ENCODE measurements at regions not wholly inside any gene's neighbourhood (a gene's known extent, or its start where the extent isn't known, plus 50 kb on each side); places are given as distances from the start of the nearest gene placed in this dataset.
"Not testable (repeated sequence)": the region's sequence is repeated elsewhere in the genome, so short reads cannot be mapped to it uniquely, and the experiment has no call there.

GRCh38 chr4:125262502-125262901, 52.3 kb upstream of the FAT4 start:
- no peak for DNase-seq
- Mint-ChIP-seq H3K27me3 (ENCODE audit: low read depth in 3 of 3) (no peaks in the 10 kb centered on the region), H3K4me1 (no peaks in the 10 kb centered on the region), H3K27ac (no peak overlapping the region), H3K9me3 (no peaks in the 10 kb centered on the region), H3K36me3 (no peaks in the 10 kb centered on the region), H3K4me3 (no peak overlapping the region)

DNA sequence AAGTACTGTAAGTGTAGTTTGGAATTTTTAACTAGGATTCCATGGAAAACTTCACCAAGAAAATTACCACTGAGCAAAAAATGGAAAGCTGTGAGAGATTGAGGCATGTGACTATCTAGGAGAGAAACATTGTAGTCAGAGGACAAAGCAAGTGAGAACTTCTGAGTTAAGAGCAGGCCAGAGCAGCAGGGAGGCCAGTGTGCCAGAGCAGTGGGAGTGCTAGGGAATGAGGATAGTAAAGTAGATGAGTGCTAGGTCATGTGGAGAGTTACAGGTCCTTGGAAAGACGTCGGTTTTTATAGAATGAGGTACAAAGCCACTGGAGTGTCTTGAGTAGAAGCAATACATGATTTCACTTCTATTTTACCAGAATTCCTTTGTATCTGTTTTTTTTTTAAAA, 52.7 kb upstream of the FAT4 start:
- H3K9me3 Mint-ChIP-seq: no peaks in the 10 kb centered on the region
- no peaks in the 10 kb centered on the region for H3K4me1 Mint-ChIP-seq
- H3K27ac Mint-ChIP-seq: no peak overlapping the region
- H3K36me3 Mint-ChIP-seq: no peaks in the 10 kb centered on the region
- H3K4me3 Mint-ChIP-seq: no peak overlapping the region
- DNase-seq: no peak
- no peaks in the 10 kb centered on the region for H3K27me3 Mint-ChIP-seq (ENCODE audit: low read depth in 3 of 3)

DNA sequence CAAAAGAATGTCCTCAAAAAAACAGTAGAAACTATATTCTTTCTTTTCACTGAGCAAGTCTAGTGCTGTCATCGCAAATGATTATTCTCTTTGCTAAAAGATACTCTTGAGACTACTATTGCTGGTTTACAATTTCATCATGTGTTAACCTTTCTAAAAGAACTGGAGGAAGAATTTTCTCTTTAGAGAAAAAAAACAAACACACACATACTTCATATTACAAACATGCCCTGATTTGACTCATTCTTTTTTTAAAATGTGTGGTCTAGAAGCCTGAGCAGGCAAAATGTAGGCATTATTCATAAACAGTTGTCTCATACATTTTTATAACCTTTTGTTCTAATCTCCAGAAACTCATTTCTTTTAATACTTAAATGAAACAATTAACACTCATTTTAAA, 60.6 kb upstream of the FAT4 start:
- Mint-ChIP-seq H3K4me1 (no peaks in the 10 kb centered on the region), H3K4me3 (no peak overlapping the region), H3K9me3 (peaks cover 0 to 1% (median 0%) of the 10 kb centered on the region in 6 donors), H3K36me3 (no peaks in the 10 kb centered on the region), H3K27ac (no peak overlapping the region), H3K27me3 (ENCODE audit: low read depth in 3 of 3) (no peaks in the 10 kb centered on the region)
- no peak for DNase-seq

DNA sequence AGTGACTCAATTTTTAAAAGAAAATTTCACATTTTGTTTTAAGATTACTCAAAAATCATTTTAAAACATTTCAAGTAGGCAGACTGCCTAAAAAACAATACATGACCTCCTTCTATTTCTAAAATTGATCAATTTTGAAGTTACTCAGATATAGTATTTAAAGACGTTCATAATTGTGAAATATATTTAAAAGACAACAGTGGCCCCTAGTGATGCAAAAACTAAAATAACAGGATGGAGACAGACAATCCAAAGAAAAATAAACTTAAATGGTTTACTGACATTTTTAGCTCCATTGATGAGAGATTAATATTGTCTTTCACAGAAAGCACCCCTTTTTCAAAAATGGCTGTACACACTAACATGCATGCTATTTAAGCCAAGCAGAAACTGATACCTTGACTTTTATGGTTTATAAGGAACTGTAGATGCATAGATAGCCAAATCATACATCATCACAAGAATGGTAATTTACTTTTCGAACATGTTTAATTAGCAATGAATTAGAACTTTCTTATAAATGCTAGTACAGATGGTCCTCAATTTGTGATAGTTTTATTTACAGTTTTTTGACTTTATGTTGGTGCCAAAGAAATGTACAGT, 69.8 kb upstream of the FAT4 start:
- Mint-ChIP-seq H3K27me3 (ENCODE audit: low read depth in 3 of 3) (peaks cover 0 to 2% (median 0%) of the 10 kb centered on the region in 3 donors), H3K27ac (no peak overlapping the region), H3K4me3 (no peak overlapping the region), H3K4me1 (no peaks in the 10 kb centered on the region), H3K36me3 (no peaks in the 10 kb centered on the region), H3K9me3 (no peaks in the 10 kb centered on the region)
- DNase-seq: no peak

- H3K27ac Mint-ChIP-seq: no peak overlapping the region
- H3K36me3 Mint-ChIP-seq: no peaks in the 10 kb centered on the region
- H3K4me1 Mint-ChIP-seq: no peaks in the 10 kb centered on the region
- DNase-seq: no peak
- no peak overlapping the region for H3K4me3 Mint-ChIP-seq
- peaks cover 0 to 2% (median 0%) of the 10 kb centered on the region in 3 donors for H3K27me3 Mint-ChIP-seq (ENCODE audit: low read depth in 3 of 3)
- no peaks in the 10 kb centered on the region for H3K9me3 Mint-ChIP-seq
These were observed 70.9 kb upstream of the FAT4 start for GRCh38 chr4:125243789-125244397.

DNA sequence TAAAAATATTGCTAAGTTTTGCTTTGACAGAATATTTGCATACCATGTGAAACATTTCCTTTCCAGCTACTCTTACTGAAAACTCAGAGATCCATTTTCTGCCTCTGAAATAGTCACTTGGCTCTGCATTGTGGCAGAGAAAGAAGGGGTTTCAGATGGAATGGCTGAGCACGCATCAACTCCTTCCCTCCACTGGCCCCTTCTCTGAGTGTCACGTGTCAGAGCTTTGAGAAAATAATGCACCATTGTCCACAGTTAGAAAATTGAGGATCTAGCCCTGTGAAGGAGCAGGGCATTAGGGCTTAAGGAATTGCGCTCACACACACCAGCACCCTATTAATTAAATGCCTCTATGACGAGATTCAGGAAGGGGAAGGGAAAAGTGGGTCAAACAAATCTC, 78.8 kb upstream of the FAT4 start:
- H3K27me3 Mint-ChIP-seq (ENCODE audit: low read depth in 3 of 3): no peaks in the 10 kb centered on the region
- no peaks in the 10 kb centered on the region for H3K4me1 Mint-ChIP-seq
- H3K4me3 Mint-ChIP-seq: no peak overlapping the region
- no peaks in the 10 kb centered on the region for H3K36me3 Mint-ChIP-seq
- no peak overlapping the region for H3K27ac Mint-ChIP-seq
- DNase-seq: no peak
- H3K9me3 Mint-ChIP-seq: no peaks in the 10 kb centered on the region

DNA sequence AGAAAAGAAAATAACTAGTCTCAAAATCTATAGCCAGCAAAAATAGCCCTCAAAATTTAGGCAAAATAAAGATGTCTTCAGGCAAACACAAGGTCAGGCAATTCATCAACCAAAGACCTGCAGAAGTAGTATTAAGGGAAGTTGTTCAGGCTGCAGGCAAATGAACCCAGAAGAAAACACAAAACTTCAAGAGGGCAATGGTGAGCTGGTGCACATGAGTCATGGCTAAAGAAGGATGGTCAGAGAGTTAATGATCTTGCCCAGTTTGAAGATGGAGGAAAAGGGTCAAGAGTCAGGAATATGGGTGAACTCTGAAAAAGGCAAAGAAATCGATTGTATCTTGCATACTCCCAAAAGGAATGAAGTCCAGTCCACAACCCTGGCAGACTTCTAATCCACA, 83.1 kb upstream of the FAT4 start:
- H3K4me1 Mint-ChIP-seq: no peaks in the 10 kb centered on the region
- no peaks in the 10 kb centered on the region for H3K36me3 Mint-ChIP-seq
- H3K27me3 Mint-ChIP-seq (ENCODE audit: low read depth in 3 of 3): peaks cover 0 to 2% (median 0%) of the 10 kb centered on the region in 3 donors
- H3K4me3 Mint-ChIP-seq: no peak overlapping the region
- no peak for DNase-seq
- H3K27ac Mint-ChIP-seq: no peak overlapping the region
- peaks cover 0 to 5% (median 1%) of the 10 kb centered on the region in 6 donors for H3K9me3 Mint-ChIP-seq

DNA sequence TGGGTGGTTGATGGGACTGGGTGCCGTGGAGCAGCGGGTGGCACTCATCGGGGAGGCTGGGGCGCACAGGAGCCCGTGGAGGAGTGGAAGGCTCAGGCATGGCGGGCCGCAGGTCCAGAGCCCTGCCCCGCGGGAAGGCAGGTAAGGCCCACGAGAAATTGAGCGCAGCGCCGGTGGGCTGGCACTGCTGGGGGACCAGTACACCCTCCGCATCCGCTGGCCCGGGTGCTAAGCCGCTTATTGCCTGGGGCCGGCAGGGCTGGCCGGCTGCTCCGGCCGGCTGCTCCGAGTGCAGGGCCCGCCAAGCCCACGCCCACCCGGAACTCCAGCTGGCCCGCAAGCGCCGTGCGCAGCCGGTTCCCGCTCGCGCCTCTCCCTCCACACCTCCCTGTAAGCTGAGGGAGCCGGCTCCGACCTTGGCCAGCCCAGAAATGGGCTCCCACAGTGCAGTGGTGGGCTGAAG, 85.1 kb upstream of the FAT4 start:
- Mint-ChIP-seq H3K4me1 (no peaks in the 10 kb centered on the region), H3K27me3 (ENCODE audit: low read depth in 3 of 3) (peaks cover 0 to 2% (median 0%) of the 10 kb centered on the region in 3 donors), H3K9me3 (peaks cover 0 to 5% (median 1%) of the 10 kb centered on the region in 6 donors), H3K4me3 (no peak overlapping the region), H3K27ac (no peak overlapping the region), H3K36me3 (no peaks in the 10 kb centered on the region)
- DNase-seq: no peak

DNA sequence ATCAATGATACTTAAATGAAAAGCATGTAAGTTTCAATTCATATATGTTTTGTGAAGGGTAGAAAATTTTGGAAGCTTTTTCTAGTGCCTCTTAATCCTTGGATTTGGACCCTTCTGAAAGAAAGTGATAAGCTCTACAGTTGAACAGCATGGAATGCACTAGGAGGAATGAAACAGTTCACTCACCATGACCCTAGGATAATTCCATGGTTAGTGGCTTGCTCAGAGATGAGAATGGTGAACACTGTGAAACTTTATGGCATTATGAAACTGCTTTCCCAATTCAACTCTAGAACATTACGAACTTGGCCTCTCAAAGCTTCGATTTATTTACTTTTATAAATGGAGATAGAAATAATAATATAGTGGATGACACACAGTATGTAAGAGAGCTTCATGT, 88.9 kb upstream of the FAT4 start:
- H3K36me3 Mint-ChIP-seq: no peaks in the 10 kb centered on the region
- no peaks in the 10 kb centered on the region for H3K4me1 Mint-ChIP-seq
- H3K9me3 Mint-ChIP-seq: peaks cover 0 to 5% (median 3%) of the 10 kb centered on the region in 6 donors
- H3K27me3 Mint-ChIP-seq (ENCODE audit: low read depth in 3 of 3): peaks cover 0 to 2% (median 0%) of the 10 kb centered on the region in 3 donors
- H3K4me3 Mint-ChIP-seq: no peak overlapping the region
- no peak overlapping the region for H3K27ac Mint-ChIP-seq
- DNase-seq: no peak

DNA sequence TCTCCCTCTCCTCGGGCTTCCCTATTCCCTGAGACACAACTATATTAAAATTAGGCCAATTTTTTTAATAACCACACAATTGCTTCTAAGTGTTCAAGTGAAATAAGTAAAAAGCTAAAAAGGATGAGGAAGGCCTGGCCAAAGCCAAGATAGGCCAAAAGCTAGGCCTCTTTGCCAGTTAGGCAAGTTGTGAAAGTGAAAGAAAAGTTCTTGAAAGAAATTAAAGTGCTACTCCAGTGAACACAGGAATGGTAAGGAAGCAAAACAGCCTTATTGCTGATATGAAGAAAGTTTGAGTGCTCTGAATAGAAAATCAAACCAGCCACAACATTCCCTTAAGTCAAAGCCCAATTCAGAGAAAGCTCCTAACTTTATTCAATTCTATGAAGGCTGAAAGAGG, 114.2 kb upstream of the FAT4 start:
- Mint-ChIP-seq H3K4me1 (no peaks in the 10 kb centered on the region), H3K36me3 (no peaks in the 10 kb centered on the region), H3K9me3 (peaks cover 0 to 7% (median 1%) of the 10 kb centered on the region in 6 donors), H3K4me3 (no peak overlapping the region), H3K27me3 (ENCODE audit: low read depth in 3 of 3) (no peaks in the 10 kb centered on the region), H3K27ac (no peak overlapping the region)
- no peak for DNase-seq

- Mint-ChIP-seq H3K27ac (peak overlapping the region in 2 of 6 donors; percentile 21 to 75), H3K9me3 (peaks cover 0 to 7% (median 2%) of the 10 kb centered on the region in 6 donors), H3K36me3 (no peaks in the 10 kb centered on the region), H3K27me3 (ENCODE audit: low read depth in 3 of 3) (no peaks in the 10 kb centered on the region), H3K4me3 (peak overlapping the region in 1 of 5 donors; percentile 5), H3K4me1 (no peaks in the 10 kb centered on the region)
- DNase-seq: peak in 1 of 3 donors; percentile 16
These were observed 115.8 kb upstream of the FAT4 start for GRCh38 chr4:125198916-125199315.

DNA sequence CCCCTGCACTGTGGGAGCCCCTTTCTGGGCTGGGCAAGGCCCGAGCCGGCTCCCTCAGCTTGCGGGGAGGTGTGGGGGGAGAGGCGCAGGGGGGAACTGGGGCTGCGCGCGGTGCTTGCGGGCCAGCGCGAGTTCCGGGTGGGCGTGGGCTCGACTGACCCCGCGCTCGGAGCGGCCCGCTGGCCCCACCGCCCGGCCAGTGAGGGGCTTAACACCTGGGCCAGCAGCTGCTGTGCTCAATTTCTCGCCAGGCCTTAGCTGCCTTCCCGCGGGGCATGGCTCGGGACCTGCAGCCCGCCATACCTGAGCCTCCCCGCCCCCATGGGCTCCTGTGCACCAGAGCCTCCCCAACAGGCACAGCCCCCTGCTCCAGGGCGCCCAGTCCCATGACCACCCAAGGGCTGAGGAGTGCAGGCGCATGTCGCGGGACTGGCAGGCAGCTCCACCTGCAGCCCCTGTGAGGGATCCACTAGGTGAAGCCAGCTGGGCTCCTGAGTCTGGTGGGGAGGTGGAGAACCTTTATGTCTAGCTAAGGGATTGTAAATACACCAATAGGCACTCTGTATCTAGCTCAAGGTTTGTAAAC, 122.8 kb upstream of the FAT4 start:
- not testable (repeated sequence) for H3K27me3 Mint-ChIP-seq (ENCODE audit: low read depth in 3 of 3); DNase-seq; H3K4me3 Mint-ChIP-seq; H3K36me3 Mint-ChIP-seq; H3K27ac Mint-ChIP-seq; H3K9me3 Mint-ChIP-seq; H3K4me1 Mint-ChIP-seq

DNA sequence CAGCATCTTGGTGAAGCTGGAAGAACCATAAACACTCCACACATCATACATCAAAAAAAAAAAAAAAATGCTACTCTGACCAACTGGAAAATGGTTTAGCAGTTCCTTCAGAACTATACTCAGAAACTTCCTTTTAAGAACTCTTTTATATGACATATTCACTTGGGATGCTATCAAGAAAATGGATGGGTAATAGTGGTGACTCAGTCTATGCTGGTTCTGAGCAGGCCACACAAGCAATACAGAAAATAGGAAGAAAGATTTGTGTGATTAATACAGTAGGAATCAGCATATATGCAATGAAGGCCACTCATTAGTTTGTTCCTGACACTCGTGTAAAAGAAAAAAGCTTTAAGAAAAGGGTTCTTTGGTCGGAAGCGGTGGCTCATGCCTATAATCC, 123.5 kb upstream of the FAT4 start:
- Mint-ChIP-seq H3K27ac (no peak overlapping the region), H3K4me1 (no peaks in the 10 kb centered on the region), H3K4me3 (no peak overlapping the region), H3K36me3 (no peaks in the 10 kb centered on the region), H3K9me3 (peaks cover 0 to 8% (median 4%) of the 10 kb centered on the region in 6 donors), H3K27me3 (ENCODE audit: low read depth in 3 of 3) (peaks cover 0 to 2% (median 0%) of the 10 kb centered on the region in 3 donors)
- no peak for DNase-seq

GRCh38 chr4:125187226-125188176, 127.3 kb upstream of the FAT4 start:
- no peak overlapping the region for H3K4me3 Mint-ChIP-seq
- DNase-seq: no peak
- H3K9me3 Mint-ChIP-seq: peaks cover 0 to 8% (median 3%) of the 10 kb centered on the region in 6 donors
- no peak overlapping the region for H3K27ac Mint-ChIP-seq
- H3K36me3 Mint-ChIP-seq: no peaks in the 10 kb centered on the region
- H3K4me1 Mint-ChIP-seq: no peaks in the 10 kb centered on the region
- H3K27me3 Mint-ChIP-seq (ENCODE audit: low read depth in 3 of 3): peaks cover 0 to 1% (median 0%) of the 10 kb centered on the region in 3 donors

All from immature natural killer cell (primary cell).